Cardiac fibroblast (primary cell): ENCODE measurements at regions not wholly inside any gene's neighbourhood (a gene's known extent, or its start where the extent isn't known, plus 50 kb on each side); places are given as distances from the start of the nearest gene placed in this dataset.

Experiments used
- DNase-seq, 2 donors: peaks; one replicate each; pipeline versions ENCODE4 v3.0.0 to v3.0.0-alpha.2; 2010; ENCODE audit warnings: low read depth in 2 of 2
- H3K4me3 ChIP-seq, 2 donors: replicated peaks in 1 of 2; 1 replicate in 1 of 2; 2 replicates in 1 of 2; pipeline ENCODE4 v1.5.1; 2011; ENCODE audit warnings: low read depth in 2 of 2, low read length in 2 of 2, mild to moderate bottlenecking in 2 of 2, moderate library complexity in 1 of 2
- TF ChIP-seq, protein P1 (sequence below): IDR thresholded peaks from one replicate; pipeline ENCODE4 v1.5.1; 2011; ENCODE audit warnings: low read depth, mild to moderate bottlenecking, low read length, inconsistent platforms

DNA sequence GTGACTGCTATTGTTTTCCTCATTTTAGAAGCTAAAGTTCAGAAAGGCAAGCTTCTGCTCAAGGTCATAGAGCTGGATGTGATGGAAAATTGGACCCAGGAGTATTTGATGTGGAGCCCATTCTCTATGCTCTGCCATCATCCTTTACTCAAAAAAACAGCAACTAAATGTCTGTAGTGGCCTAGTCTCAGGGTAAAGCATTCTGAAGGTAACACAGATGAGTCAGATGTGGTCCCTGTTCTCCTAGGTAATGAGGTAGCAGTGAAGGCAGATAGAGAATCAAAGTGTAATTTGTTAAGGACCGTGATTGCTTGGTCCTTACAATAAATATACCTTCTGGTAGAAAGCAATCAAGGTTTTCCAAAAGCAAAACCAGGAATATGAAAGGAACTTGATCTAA is 84.4 kb upstream of the SPON1 start:
- DNase-seq, result no peak
- TF ChIP-seq, protein P1, sequence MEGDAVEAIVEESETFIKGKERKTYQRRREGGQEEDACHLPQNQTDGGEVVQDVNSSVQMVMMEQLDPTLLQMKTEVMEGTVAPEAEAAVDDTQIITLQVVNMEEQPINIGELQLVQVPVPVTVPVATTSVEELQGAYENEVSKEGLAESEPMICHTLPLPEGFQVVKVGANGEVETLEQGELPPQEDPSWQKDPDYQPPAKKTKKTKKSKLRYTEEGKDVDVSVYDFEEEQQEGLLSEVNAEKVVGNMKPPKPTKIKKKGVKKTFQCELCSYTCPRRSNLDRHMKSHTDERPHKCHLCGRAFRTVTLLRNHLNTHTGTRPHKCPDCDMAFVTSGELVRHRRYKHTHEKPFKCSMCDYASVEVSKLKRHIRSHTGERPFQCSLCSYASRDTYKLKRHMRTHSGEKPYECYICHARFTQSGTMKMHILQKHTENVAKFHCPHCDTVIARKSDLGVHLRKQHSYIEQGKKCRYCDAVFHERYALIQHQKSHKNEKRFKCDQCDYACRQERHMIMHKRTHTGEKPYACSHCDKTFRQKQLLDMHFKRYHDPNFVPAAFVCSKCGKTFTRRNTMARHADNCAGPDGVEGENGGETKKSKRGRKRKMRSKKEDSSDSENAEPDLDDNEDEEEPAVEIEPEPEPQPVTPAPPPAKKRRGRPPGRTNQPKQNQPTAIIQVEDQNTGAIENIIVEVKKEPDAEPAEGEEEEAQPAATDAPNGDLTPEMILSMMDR, result no peak
- no peak overlapping the region for H3K4me3 ChIP-seq

- DNase-seq, result no peak
- no peak overlapping the region for H3K4me3 ChIP-seq
- TF ChIP-seq, protein P1, result no peak
Observed at GRCh38 chr11:13880634-13881033, 81.9 kb upstream of the SPON1 start.

GRCh38 chr11:13881226-13881905 is 81.2 kb upstream of the SPON1 start:
- TF ChIP-seq, protein P1, result no peak
- no peak for DNase-seq
- H3K4me3 ChIP-seq, result no peak overlapping the region

GRCh38 chr11:13883042-13883441 is 79.5 kb upstream of the SPON1 start:
- TF ChIP-seq, protein P1, result no peak
- no peak overlapping the region for H3K4me3 ChIP-seq
- no peak for DNase-seq

DNA sequence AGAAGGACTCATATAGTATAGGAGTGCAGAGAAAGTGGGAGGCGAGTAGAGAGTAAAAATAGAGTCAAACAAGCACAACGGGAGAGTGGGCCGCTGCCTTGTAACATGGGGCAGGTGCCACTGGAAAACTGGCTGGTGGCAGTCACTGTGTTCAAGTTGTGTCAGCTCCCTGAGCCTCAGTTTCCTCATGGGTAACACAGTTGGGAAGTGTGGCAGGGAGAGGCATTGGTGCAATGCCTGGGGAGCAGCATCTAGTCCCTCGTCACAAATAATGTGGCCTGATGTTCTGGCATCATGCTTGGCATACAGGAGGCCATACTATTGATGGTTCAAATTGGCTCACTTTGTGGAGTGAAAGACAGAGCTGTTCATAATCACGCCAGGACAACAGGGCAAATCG is 78.9 kb upstream of the SPON1 start:
- no peak for DNase-seq
- TF ChIP-seq, protein P1, result no peak
- H3K4me3 ChIP-seq, result no peak overlapping the region

- TF ChIP-seq, protein P1, result no peak
- no peak for DNase-seq
- H3K4me3 ChIP-seq, result no peak overlapping the region
Observed at GRCh38 chr11:13884158-13884799, 78.2 kb upstream of the SPON1 start.

DNA sequence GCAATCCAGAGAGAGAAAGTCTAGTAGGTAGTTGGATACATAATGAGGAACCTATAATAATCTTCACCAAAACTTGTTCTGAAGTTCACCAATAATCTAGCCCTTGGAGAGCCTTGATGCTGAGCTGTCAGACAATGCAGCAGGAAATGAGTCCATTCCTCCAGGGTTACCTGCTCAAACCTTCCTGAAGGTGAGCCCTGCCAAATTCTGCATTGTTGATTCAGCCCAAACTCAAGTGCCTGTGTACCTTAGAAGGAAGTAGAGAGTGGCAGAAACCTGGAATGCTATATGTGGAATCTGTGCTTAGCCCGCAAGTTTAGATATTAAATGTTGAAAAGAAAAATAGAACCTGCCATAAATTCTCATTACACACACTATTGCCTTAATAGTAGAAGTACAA is 77.4 kb upstream of the SPON1 start:
- TF ChIP-seq, protein P1, result no peak

More for the DNA sequence above, 77.4 kb upstream of the SPON1 start:
- H3K4me3 ChIP-seq, result no peak overlapping the region
- DNase-seq, result no peak
